T-helper 1 cell treated with Interleukin-12 subunit alpha and Interleukin-12 subunit beta and Interleukin-4 antibody, amounts not matched to agents 30 μg/mL and 1 μg/mL, for 36 hours (primary cell): ENCODE measurements at regions not wholly inside any gene's neighbourhood (a gene's known extent, or its start where the extent isn't known, plus 50 kb on each side); places are given as distances from the start of the nearest gene placed in this dataset.

Source experiments
- H3K27ac Mint-ChIP-seq: one replicate; pipeline ENCODE4 v1.8.0; 2021; ENCODE audit warnings: mild to moderate bottlenecking, mixed read lengths
- H3K27me3 Mint-ChIP-seq: one replicate; pipeline ENCODE4 v1.8.0; 2021; ENCODE audit warnings: low read depth, mixed read lengths
- H3K36me3 Mint-ChIP-seq: one replicate; pipeline ENCODE4 v1.8.0; 2021; ENCODE audit warnings: low read depth, mixed read lengths
- H3K4me1 Mint-ChIP-seq: one replicate; pipeline ENCODE4 v1.8.0; 2021; ENCODE audit warnings: low read depth, mixed read lengths
- H3K4me3 Mint-ChIP-seq: one replicate; pipeline ENCODE4 v1.8.0; 2021; ENCODE audit warnings: mild to moderate bottlenecking, moderate library complexity, mixed read lengths
- H3K9me3 Mint-ChIP-seq: one replicate; pipeline ENCODE4 v1.8.0; 2021; ENCODE audit warnings: mixed read lengths

GRCh38 chr3:26558257-26558656 lies 64.3 kb upstream of the LRRC3B start:
- Mint-ChIP-seq H3K36me3 (no peaks in the 10 kb centered on the region), H3K4me1 (no peaks in the 10 kb centered on the region), H3K9me3 (no peaks in the 10 kb centered on the region), H3K27me3 (no peaks in the 10 kb centered on the region), H3K27ac (no peak overlapping the region), H3K4me3 (no peak overlapping the region)

GRCh38 chr3:26559227-26559626 lies 63.3 kb upstream of the LRRC3B start:
- Mint-ChIP-seq H3K36me3 (no peaks in the 10 kb centered on the region), H3K4me3 (no peak overlapping the region), H3K27ac (no peak overlapping the region), H3K9me3 (no peaks in the 10 kb centered on the region), H3K27me3 (no peaks in the 10 kb centered on the region), H3K4me1 (no peaks in the 10 kb centered on the region)

- Mint-ChIP-seq H3K27ac (no peak overlapping the region), H3K9me3 (no peaks in the 10 kb centered on the region), H3K36me3 (no peaks in the 10 kb centered on the region)
Measured at GRCh38 chr3:26560081-26560480, 62.5 kb upstream of the LRRC3B start.

DNA sequence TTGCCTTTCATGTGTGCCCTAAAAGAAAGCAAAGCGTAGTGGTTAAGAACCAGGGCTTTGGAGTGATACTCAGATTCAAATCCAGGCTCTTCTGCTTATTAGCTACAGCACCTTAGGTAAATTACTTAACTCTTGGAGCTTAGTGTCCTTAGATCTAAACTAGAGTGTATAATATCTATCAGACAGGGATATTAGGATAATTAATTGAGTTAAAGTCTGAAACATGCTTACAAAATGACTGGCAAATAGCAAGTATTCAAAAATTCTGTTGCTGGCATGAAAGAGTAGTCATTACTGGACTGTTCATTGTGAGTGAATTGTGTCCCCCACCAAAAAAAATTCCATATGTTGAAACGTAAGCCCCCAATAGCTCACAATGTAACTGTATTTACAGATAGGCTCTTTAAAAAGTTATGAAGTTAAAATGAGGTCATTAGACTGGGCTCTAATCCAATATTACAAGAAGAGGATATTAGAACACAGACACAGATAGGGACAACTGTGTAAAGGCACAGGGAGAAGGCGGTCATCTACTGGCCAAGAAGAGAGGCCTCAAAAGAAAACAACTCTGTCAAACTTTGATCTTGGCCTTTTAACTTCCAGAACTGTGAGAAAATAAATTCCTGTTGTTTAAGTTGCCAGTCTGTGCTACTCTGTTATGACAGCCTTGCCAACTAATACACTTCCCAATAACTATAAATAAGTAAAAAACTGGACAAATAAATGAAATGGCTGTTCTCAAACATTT lies 60.4 kb upstream of the LRRC3B start:
- Mint-ChIP-seq H3K9me3 (peaks cover 1% of the 10 kb centered on the region), H3K27me3 (no peaks in the 10 kb centered on the region), H3K4me3 (no peak overlapping the region), H3K36me3 (no peaks in the 10 kb centered on the region), H3K27ac (no peak overlapping the region), H3K4me1 (no peaks in the 10 kb centered on the region)

More at GRCh38 chr3:26560081-26560480, 62.5 kb upstream of the LRRC3B start:
- Mint-ChIP-seq H3K27me3 (no peaks in the 10 kb centered on the region), H3K4me1 (no peaks in the 10 kb centered on the region), H3K4me3 (no peak overlapping the region)
